Spleen (tissue), 11 donors: ENCODE measurements at regions not wholly inside any gene's neighbourhood (a gene's known extent, or its start where the extent isn't known, plus 50 kb on each side); places are given as distances from the start of the nearest gene placed in this dataset.

Experiments used
- DNase-seq: peaks from one replicate; pipeline ENCODE4 v3.0.0-alpha.2; 2020
- H3K27ac ChIP-seq, 8 donors: fragments of 200-600 bp; sonication (generic) in 7 of 8; 1 replicate in 4 of 8; 2 replicates in 4 of 8; pipeline versions ENCODE4 v1.5.0 to v1.8.0; 2016 to 2021; ENCODE audit warnings: inconsistent platforms in 4 of 8, mild to moderate bottlenecking in 4 of 8, moderate library complexity in 1 of 8
- H3K27me3 ChIP-seq, 7 donors: fragments of 200-600 bp; sonication (generic) in 6 of 7; replicated peaks in 1 of 7; 1 replicate in 4 of 7; 2 replicates in 3 of 7; pipeline versions ENCODE4 v1.5.0 to v1.8.0; 2016 to 2021; ENCODE audit warnings: inconsistent platforms in 3 of 7, mild to moderate bottlenecking in 1 of 7
- H3K36me3 ChIP-seq, 6 donors: fragments of 200-600 bp; sonication (generic) in 5 of 6; 1 replicate in 4 of 6; 2 replicates in 2 of 6; pipeline versions ENCODE4 v1.5.0 to v1.8.0; 2016 to 2021; ENCODE audit warnings: inconsistent platforms in 2 of 6
- H3K4me1 ChIP-seq, 6 donors: fragments of 200-600 bp; sonication (generic) in 5 of 6; 1 replicate in 3 of 6; 2 replicates in 3 of 6; pipeline versions ENCODE4 v1.5.0 to v1.8.0; 2016 to 2021; ENCODE audit warnings: inconsistent platforms in 3 of 6
- H3K4me3 ChIP-seq, 8 donors: fragments of 200-600 bp; sonication (generic) in 7 of 8; 1 replicate in 4 of 8; 2 replicates in 4 of 8; pipeline versions ENCODE4 v1.5.0 to v1.8.0; 2016 to 2021; ENCODE audit warnings: inconsistent platforms in 4 of 8, mild to moderate bottlenecking in 4 of 8, moderate library complexity in 2 of 8
- H3K9me3 ChIP-seq, 8 donors: fragments of 200-600 bp; sonication (generic) in 7 of 8; 1 replicate in 4 of 8; 2 replicates in 4 of 8; pipeline versions ENCODE4 v1.5.0 to v1.8.0; 2016 to 2021; ENCODE audit warnings: inconsistent platforms in 4 of 8
- POLR2A ChIP-seq, 3 donors: fragments of 450-650 bp; IDR thresholded peaks; one replicate each; pipeline ENCODE4 v1.5.1; 2017; ENCODE audit warnings: antibody characterized with exemption in 3 of 3, mild to moderate bottlenecking in 1 of 3
- POLR2AphosphoS5 ChIP-seq, 3 donors: sonication (generic); formaldehyde crosslinking; IDR thresholded peaks; one replicate each; pipeline ENCODE4 v1.5.1; 2017; ENCODE audit warnings: antibody characterized with exemption in 3 of 3
- WGBS, 5 donors: extraction: QIAGEN DNeasy Blood & Tissue Kit in 3 of 5; methylation state at CpG; one replicate each; pipeline versions ENCODE4 v1.1.5 to v1.1.7; 2013 to 2018; 5-methylcytosine and 5-hydroxymethylcytosine counted together
- intact Hi-C: fragments of 100-400 bp; cut with DNase I; formaldehyde crosslinking; loops from one replicate; pipeline ENCODE4 v1.15.0; 2023; ENCODE audit warnings: low total_unique reads
- TF ChIP-seq, protein P1 (sequence below), 11 experiments: fragments of 200-600 bp in 7 of 11; fragments of 450-650 bp in 4 of 11; sonication (generic) in 4 of 11; IDR thresholded peaks in 8 of 11; conservative IDR thresholded peaks in 3 of 11; 1 replicate in 7 of 11; 2 replicates in 4 of 11; pipeline versions ENCODE4 v1.4.0 to v1.8.0; 2016 to 2021; ENCODE audit warnings: antibody characterized with exemption in 11 of 11, inconsistent platforms in 4 of 11, mild to moderate bottlenecking in 1 of 11
- donor health status: healthy with polysubstance abuse.
- donor health status: DM: no; HTN: no; CAD: no; lungs with moderate emphysema.
- donor health status: DM: no; HTN: no; CAD: no.
- donor health status: Bipolar disorder and iron deficiency.
- donor health status: healthy.
- donor health status: DM: no; HTN: no; CAD: no.
- donor health status: DM: yes; HTN: yes; CAD: no.

DNA sequence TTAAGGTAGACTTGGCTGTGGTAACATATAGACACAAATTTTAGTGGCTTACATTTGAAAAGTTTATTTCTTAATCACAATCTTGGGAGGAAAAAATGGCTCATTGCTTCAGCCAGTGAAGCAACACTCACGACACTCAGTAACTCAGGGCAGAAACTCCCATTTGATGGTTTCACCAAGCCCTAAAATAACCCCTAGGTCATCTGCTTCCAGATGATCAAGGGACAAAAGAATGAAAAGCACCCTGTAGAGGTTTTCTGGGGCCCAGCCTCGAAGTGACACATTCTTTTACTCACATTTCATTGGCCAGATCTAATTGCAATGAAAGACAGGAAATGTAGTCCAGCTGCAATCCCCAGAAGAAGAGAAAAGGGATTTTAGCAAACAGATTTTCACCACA is 275.9 kb downstream of the TMX3 start:
- intact Hi-C loops: no loop called here
- Histone ChIP-seq H3K4me3 (no peak overlapping the region), H3K4me1 (no peaks in the 10 kb centered on the region), H3K27ac (peak overlapping the region in 5 of 8 donors; percentile 7 to 61 (median 44)), H3K27me3 (no peaks in the 10 kb centered on the region), H3K9me3 (peaks cover 0 to 15% (median 0%) of the 10 kb centered on the region in 8 donors), H3K36me3 (no peaks in the 10 kb centered on the region)
- WGBS, 5 donors: 31 to 47% (median 42%) methylated on average over 2 of the region's 2 CpGs
- no peak for DNase-seq
- TF ChIP-seq POLR2A (IDR thresholded peaks at IDR 0.05) (no peak), POLR2AphosphoS5 (IDR thresholded peaks at IDR 0.05) (no peak)
- TF ChIP-seq, protein P1, sequence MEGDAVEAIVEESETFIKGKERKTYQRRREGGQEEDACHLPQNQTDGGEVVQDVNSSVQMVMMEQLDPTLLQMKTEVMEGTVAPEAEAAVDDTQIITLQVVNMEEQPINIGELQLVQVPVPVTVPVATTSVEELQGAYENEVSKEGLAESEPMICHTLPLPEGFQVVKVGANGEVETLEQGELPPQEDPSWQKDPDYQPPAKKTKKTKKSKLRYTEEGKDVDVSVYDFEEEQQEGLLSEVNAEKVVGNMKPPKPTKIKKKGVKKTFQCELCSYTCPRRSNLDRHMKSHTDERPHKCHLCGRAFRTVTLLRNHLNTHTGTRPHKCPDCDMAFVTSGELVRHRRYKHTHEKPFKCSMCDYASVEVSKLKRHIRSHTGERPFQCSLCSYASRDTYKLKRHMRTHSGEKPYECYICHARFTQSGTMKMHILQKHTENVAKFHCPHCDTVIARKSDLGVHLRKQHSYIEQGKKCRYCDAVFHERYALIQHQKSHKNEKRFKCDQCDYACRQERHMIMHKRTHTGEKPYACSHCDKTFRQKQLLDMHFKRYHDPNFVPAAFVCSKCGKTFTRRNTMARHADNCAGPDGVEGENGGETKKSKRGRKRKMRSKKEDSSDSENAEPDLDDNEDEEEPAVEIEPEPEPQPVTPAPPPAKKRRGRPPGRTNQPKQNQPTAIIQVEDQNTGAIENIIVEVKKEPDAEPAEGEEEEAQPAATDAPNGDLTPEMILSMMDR (IDR thresholded peaks at IDR 0.05 in 8 of 11, conservative IDR thresholded peaks at IDR 0.05 in 3 of 11): no peak

DNA sequence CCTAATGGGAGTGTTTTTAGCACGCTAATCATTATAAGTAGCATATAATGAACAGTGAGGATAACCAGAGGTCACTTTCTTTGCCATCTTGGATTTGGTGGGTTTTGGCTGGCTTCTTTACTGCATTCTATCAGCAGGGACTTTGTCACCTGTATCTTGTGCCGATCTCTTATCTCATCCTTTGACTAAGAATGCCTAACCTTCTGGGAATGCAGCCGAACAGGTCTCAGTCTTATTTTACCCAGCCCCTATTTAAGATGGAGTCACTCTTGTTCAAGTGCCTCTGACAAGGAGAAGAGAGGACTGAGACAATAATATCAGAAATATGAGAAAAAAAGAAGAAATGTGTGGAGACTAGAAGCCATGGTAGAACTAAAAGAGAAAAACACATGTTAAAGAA is 276.4 kb downstream of the TMX3 start:
- intact Hi-C loops: no loop called here
- peaks cover 0 to 15% (median 0%) of the 10 kb centered on the region in 8 donors for H3K9me3 ChIP-seq
- no peaks in the 10 kb centered on the region for H3K4me1 ChIP-seq
- H3K27ac ChIP-seq: peak overlapping the region in 5 of 8 donors; percentile 7 to 61 (median 44)
- 90 to 95% (median 94%) methylated on average over 3 of the region's 3 CpGs for WGBS, 5 donors
- TF ChIP-seq POLR2AphosphoS5 (IDR thresholded peaks at IDR 0.05) (no peak), POLR2A (IDR thresholded peaks at IDR 0.05) (no peak)
- TF ChIP-seq, protein P1 (IDR thresholded peaks at IDR 0.05 in 8 of 11, conservative IDR thresholded peaks at IDR 0.05 in 3 of 11): no peak
- DNase-seq: no peak
- no peak overlapping the region for H3K4me3 ChIP-seq
- no peaks in the 10 kb centered on the region for H3K27me3 ChIP-seq
- no peaks in the 10 kb centered on the region for H3K36me3 ChIP-seq

DNA sequence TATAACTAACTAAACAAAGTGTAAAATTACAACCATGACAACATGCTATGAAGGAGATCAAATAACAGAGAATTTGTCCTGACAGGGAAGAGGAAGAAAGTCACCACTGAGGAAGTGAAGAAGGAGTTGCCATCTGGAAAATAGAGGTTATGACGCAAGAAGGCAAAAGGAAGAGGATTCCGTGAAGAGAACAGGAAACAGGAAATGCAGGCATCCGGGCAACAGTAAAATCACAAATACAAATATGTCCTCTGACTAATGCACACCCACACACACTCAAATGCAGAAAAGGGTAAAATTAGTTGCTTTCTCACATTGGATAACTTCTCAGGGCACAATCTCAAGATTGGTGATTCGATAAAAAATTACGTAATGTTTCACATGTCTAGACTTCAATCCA is 278.4 kb downstream of the TMX3 start:
- no peak for DNase-seq
- Histone ChIP-seq H3K4me3 (no peak overlapping the region), H3K27me3 (no peaks in the 10 kb centered on the region), H3K4me1 (no peaks in the 10 kb centered on the region), H3K9me3 (peaks cover 0 to 15% (median 0%) of the 10 kb centered on the region in 8 donors), H3K27ac (no peak overlapping the region), H3K36me3 (no peaks in the 10 kb centered on the region)
- intact Hi-C loops: no loop called here
- TF ChIP-seq, protein P1 (IDR thresholded peaks at IDR 0.05 in 8 of 11, conservative IDR thresholded peaks at IDR 0.05 in 3 of 11): no peak
- TF ChIP-seq POLR2A (IDR thresholded peaks at IDR 0.05) (no peak), POLR2AphosphoS5 (IDR thresholded peaks at IDR 0.05) (no peak)
- WGBS, 5 donors: 43 to 50% (median 44%) methylated on average over 5 of the region's 5 CpGs

DNA sequence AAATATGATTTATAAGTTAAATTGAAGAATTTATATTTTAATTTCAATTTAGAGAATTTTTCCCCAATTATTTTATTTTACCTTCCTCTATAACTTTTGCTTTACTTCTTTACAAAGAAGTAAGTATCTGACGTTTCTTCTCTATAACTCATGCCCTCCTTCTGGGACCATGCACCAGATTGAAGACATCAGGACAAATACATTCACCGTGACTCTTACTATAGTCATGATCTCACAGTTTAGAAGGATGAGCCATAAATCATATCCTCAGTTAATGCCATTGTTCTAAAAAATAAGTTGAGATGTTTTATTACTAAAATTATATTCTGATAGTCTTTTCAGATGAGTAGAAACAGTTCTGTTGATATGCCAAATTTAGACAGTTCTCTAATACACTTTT is 279.3 kb downstream of the TMX3 start:
- Histone ChIP-seq H3K27me3 (no peaks in the 10 kb centered on the region), H3K4me3 (no peak overlapping the region), H3K36me3 (no peaks in the 10 kb centered on the region), H3K9me3 (peaks cover 0 to 15% (median 0%) of the 10 kb centered on the region in 8 donors), H3K27ac (no peak overlapping the region), H3K4me1 (no peaks in the 10 kb centered on the region)
- TF ChIP-seq POLR2A (IDR thresholded peaks at IDR 0.05): no peak
- TF ChIP-seq POLR2AphosphoS5 (IDR thresholded peaks at IDR 0.05): no peak
- TF ChIP-seq, protein P1 (IDR thresholded peaks at IDR 0.05 in 8 of 11, conservative IDR thresholded peaks at IDR 0.05 in 3 of 11): no peak
- intact Hi-C loops: no loop called here
- WGBS, 5 donors: 72 to 85% (median 83%) methylated on average over 2 of the region's 2 CpGs
- DNase-seq: no peak
